GM12874 (cell line): ENCODE measurements at regions not wholly inside any gene's neighbourhood (a gene's known extent, or its start where the extent isn't known, plus 50 kb on each side); places are given as distances from the start of the nearest gene placed in this dataset.

Source experiments
- CTCF ChIP-seq: IDR thresholded peaks from 2 replicates; pipeline ENCODE4 v1.5.1; 2011; ENCODE audit warnings: low read depth, mild to moderate bottlenecking, control low read depth, low read length, moderate library complexity; ENCODE audit not compliant: insufficient read depth

- no peak for TF ChIP-seq CTCF
Observed at GRCh38 chr9:3600672-3601071, 74.9 kb upstream of the RFX3 start.

- no peak for TF ChIP-seq CTCF
Observed at GRCh38 chr9:3597792-3598191, 72.0 kb upstream of the RFX3 start.

GRCh38 chr9:3586066-3586465, 60.3 kb upstream of the RFX3 start:
- no peak for TF ChIP-seq CTCF

- no peak for TF ChIP-seq CTCF
Observed at GRCh38 chr9:3585606-3586005, 59.8 kb upstream of the RFX3 start.

- no peak for TF ChIP-seq CTCF
Observed at GRCh38 chr9:3578786-3579185, 53.0 kb upstream of the RFX3 start.

- no peak for TF ChIP-seq CTCF
Observed at GRCh38 chr9:3576328-3576727, 50.5 kb upstream of the RFX3 start.

GRCh38 chr9:3575821-3576220, 50.0 kb upstream of the RFX3 start:
- no peak for TF ChIP-seq CTCF
